H1 (cell line): ENCODE measurements at regions not wholly inside any gene's neighbourhood (a gene's known extent, or its start where the extent isn't known, plus 50 kb on each side); places are given as distances from the start of the nearest gene placed in this dataset.

Experiments used
- CTCF ChIA-PET: fragments of 300-600 bp; sonication (Branson Sonifier 250); formaldehyde crosslinking; loops from one replicate; lab custom pipeline; 2021; ENCODE audit not compliant: partially characterized antibody; lab: Charles Lee
- POLR2A ChIA-PET: fragments of 300-600 bp; sonication (Branson Sonifier 250); formaldehyde crosslinking; loops from one replicate; lab custom pipeline; 2021; ENCODE audit warnings: inconsistent platforms; ENCODE audit not compliant: partially characterized antibody; lab: Charles Lee
- DNase-seq, 2 experiments: peaks; one replicate each; pipeline versions ENCODE4 v3.0.0 to v3.0.0-alpha.2; 2010 to 2022; ENCODE audit warnings: low spot score in 2 of 2, low read depth in 1 of 2, mixed read lengths in 1 of 2
- FAIRE-seq: peaks from 2 replicates; lab custom pipeline; 2011; peaks lifted over from hg19 to GRCh38; lab: Jason Lieb, UNC
- H2AFZ ChIP-seq: 2 replicates; pipeline ENCODE4 v1.8.1; 2012; ENCODE audit warnings: low read length, inconsistent platforms
- H2AK5ac ChIP-seq: 2 replicates; pipeline ENCODE4 v1.6.1; 2013; ENCODE audit warnings: low read depth, low read length
- H2BK120ac ChIP-seq: replicated peaks from 2 replicates; pipeline ENCODE3; 2013; ENCODE audit warnings: low read depth, low read length, inconsistent platforms
- H2BK12ac ChIP-seq: 2 replicates; pipeline ENCODE4 v1.6.1; 2013; ENCODE audit warnings: low read depth, low read length
- H2BK15ac ChIP-seq: 2 replicates; pipeline ENCODE4 v1.6.1; 2013; ENCODE audit warnings: low read length
- H2BK20ac ChIP-seq: 2 replicates; pipeline ENCODE4 v1.6.1; 2013; ENCODE audit warnings: low read length
- H2BK5ac ChIP-seq: 2 replicates; pipeline ENCODE4 v1.6.1; 2013; ENCODE audit warnings: low read depth, low read length
- H3K14ac ChIP-seq: 2 replicates; pipeline ENCODE4 v1.6.1; 2013; ENCODE audit warnings: inconsistent platforms; ENCODE audit not compliant: insufficient read length
- H3K18ac ChIP-seq: 2 replicates; pipeline ENCODE4 v1.6.1; 2013; ENCODE audit warnings: low read length; ENCODE audit errors: extremely low read depth
- H3K23ac ChIP-seq: 2 replicates; pipeline ENCODE4 v1.6.1; 2013; ENCODE audit warnings: inconsistent platforms; ENCODE audit not compliant: insufficient read length
- H3K23me2 ChIP-seq: 2 replicates; pipeline ENCODE4 v1.6.1; 2013; ENCODE audit warnings: low read depth, low read length
- H3K27ac ChIP-seq: 2 replicates; pipeline ENCODE4 v1.6.1; 2011; ENCODE audit warnings: low read depth, low read length, inconsistent platforms
- H3K27me3 ChIP-seq, 4 experiments: replicated peaks in 1 of 4; 1 replicate in 1 of 4; 2 replicates in 3 of 4; pipeline versions ENCODE4 v1.6.1 to v1.8.1; 2011 to 2013; ENCODE audit warnings: low read length in 3 of 4, mild to moderate bottlenecking in 3 of 4, inconsistent platforms in 2 of 4, mixed read lengths in 2 of 4, moderate library complexity in 1 of 4; ENCODE audit not compliant: control insufficient read depth in 3 of 4, insufficient read depth in 3 of 4; ENCODE audit errors: extremely low read depth in 1 of 4
- H3K36me3 ChIP-seq, 4 experiments: 2 replicates each; pipeline versions ENCODE4 v1.6.1 to v1.8.1; 2011 to 2013; ENCODE audit warnings: mild to moderate bottlenecking in 4 of 4, low read length in 3 of 4, moderate library complexity in 2 of 4, control low read depth in 1 of 4, inconsistent platforms in 1 of 4; ENCODE audit not compliant: insufficient read depth in 4 of 4, control insufficient read depth in 2 of 4
- H3K4ac ChIP-seq: replicated peaks from 2 replicates; pipeline ENCODE3; 2013; ENCODE audit warnings: low read length, low read depth, mixed read lengths, inconsistent platforms; ENCODE audit not compliant: insufficient read length
- H3K4me1 ChIP-seq, 4 experiments: replicated peaks in 1 of 4; 1 replicate in 1 of 4; 2 replicates in 3 of 4; pipeline versions ENCODE4 v1.6.1 to v1.8.1; 2011 to 2013; ENCODE audit warnings: low read length in 3 of 4, inconsistent platforms in 2 of 4, mixed read lengths in 1 of 4; ENCODE audit not compliant: insufficient read depth in 4 of 4, control insufficient read depth in 3 of 4
- H3K4me2 ChIP-seq, 2 experiments: 2 replicates each; pipeline versions ENCODE4 v1.6.1 to v1.8.1; 2011 to 2013; ENCODE audit warnings: low read depth in 2 of 2, low read length in 2 of 2, control low read depth in 1 of 2, inconsistent platforms in 1 of 2, mild to moderate bottlenecking in 1 of 2; ENCODE audit not compliant: insufficient read depth in 1 of 2
- H3K4me3 ChIP-seq, 4 experiments: fragments of 200-600, 300-600 bp in 1 of 4; sonication (generic), shearing (Covaris generic), sonication (Bioruptor Twin) in 1 of 4; 2 replicates each; pipeline versions ENCODE4 v1.5.1 to v1.8.1; 2011 to 2016; ENCODE audit warnings: low read length in 4 of 4, low read depth in 3 of 4, control low read depth in 2 of 4, inconsistent platforms in 2 of 4, mild to moderate bottlenecking in 2 of 4, mixed read lengths in 1 of 4, moderate library complexity in 1 of 4; ENCODE audit not compliant: insufficient read depth in 2 of 4; ENCODE audit errors: extremely low read depth in 1 of 4
- H3K56ac ChIP-seq: replicated peaks from 2 replicates; pipeline ENCODE3; 2013; ENCODE audit warnings: low read depth, mild to moderate bottlenecking, mixed read lengths, low read length, inconsistent platforms; ENCODE audit not compliant: insufficient read length
- H3K79me1 ChIP-seq: 2 replicates; pipeline ENCODE4 v1.6.1; 2013; ENCODE audit warnings: low read depth, low read length, control low read depth
- H3K79me2 ChIP-seq, 2 experiments: 2 replicates each; pipeline versions ENCODE4 v1.6.1 to v1.8.1; 2012 to 2013; ENCODE audit warnings: low read length in 2 of 2, mild to moderate bottlenecking in 2 of 2, inconsistent platforms in 1 of 2; ENCODE audit not compliant: insufficient read depth in 2 of 2, control insufficient read depth in 1 of 2
- H3K9ac ChIP-seq, 4 experiments: replicated peaks in 1 of 4; 1 replicate in 1 of 4; 2 replicates in 3 of 4; pipeline versions ENCODE4 v1.6.1 to v1.8.1; 2011 to 2013; ENCODE audit warnings: low read depth in 3 of 4, low read length in 3 of 4, control low read depth in 2 of 4, mild to moderate bottlenecking in 2 of 4, moderate library complexity in 2 of 4, inconsistent platforms in 1 of 4; ENCODE audit errors: extremely low read depth in 1 of 4
- H3K9me3 ChIP-seq, 2 experiments: 2 replicates each; pipeline versions ENCODE4 v1.6.1 to v1.8.1; 2012 to 2013; ENCODE audit warnings: mild to moderate bottlenecking in 2 of 2, moderate library complexity in 2 of 2, control low read depth in 1 of 2, inconsistent platforms in 1 of 2, low read depth in 1 of 2, low read length in 1 of 2, mixed read lengths in 1 of 2; ENCODE audit not compliant: insufficient read depth in 2 of 2
- H4K20me1 ChIP-seq, 2 experiments: replicated peaks in 1 of 2; 2 replicates each; pipeline versions ENCODE3 to v1.8.1; 2011 to 2013; ENCODE audit warnings: inconsistent platforms in 2 of 2, low read length in 2 of 2, mild to moderate bottlenecking in 1 of 2; ENCODE audit not compliant: insufficient read depth in 2 of 2, control insufficient read depth in 1 of 2
- H4K5ac ChIP-seq: 2 replicates; pipeline ENCODE4 v1.6.1; 2013; ENCODE audit warnings: low read length, low read depth, mixed read lengths, inconsistent platforms; ENCODE audit not compliant: insufficient read length
- H4K8ac ChIP-seq: 2 replicates; pipeline ENCODE4 v1.8.0; 2013; ENCODE audit warnings: mild to moderate bottlenecking, moderate library complexity, low read length, inconsistent platforms; ENCODE audit not compliant: insufficient read depth; ENCODE audit errors: extremely low read depth
- H4K91ac ChIP-seq: replicated peaks from 2 replicates; pipeline ENCODE3; 2013; ENCODE audit warnings: low read length, mixed read lengths, inconsistent platforms; ENCODE audit not compliant: insufficient read length
- RBBP5 ChIP-seq: IDR thresholded peaks from 2 replicates; pipeline ENCODE4 v1.7.1; 2012; ENCODE audit warnings: low read depth, mild to moderate bottlenecking, inconsistent platforms, low read length, moderate library complexity, borderline replicate concordance
- TAF7 ChIP-seq: optimal IDR thresholded peaks from 2 replicates; pipeline ENCODE3; 2011; ENCODE audit warnings: low read depth, mild to moderate bottlenecking, inconsistent platforms, low read length, moderate library complexity, borderline replicate concordance
- TBP ChIP-seq: IDR thresholded peaks from 2 replicates; pipeline ENCODE4 v1.6.1; 2011; ENCODE audit warnings: low read depth, low read length, improper control_type of control experiment
- WGBS, 2 experiments: shearing (Covaris generic) in 1 of 2; methylation state at CpG; one replicate each; pipeline versions ENCODE4 v1.1.6 to v1.1.7; 2013 to 2015; ENCODE audit warnings: low lambda C conversion rate in 2 of 2, mixed read lengths in 2 of 2, inconsistent platforms in 1 of 2, low coverage in 1 of 2, missing lambda C conversion rate in 1 of 2; ENCODE audit not compliant: insufficient replicate concordance in 2 of 2, insufficient coverage in 1 of 2, insufficient read length in 1 of 2; ENCODE audit errors: extremely low coverage in 1 of 2, missing lambda C conversion rate in 1 of 2; 5-methylcytosine and 5-hydroxymethylcytosine counted together

GRCh38 chr4:123559955-123560871, 163.6 kb downstream of the SPRY1 start:
- Histone ChIP-seq H4K20me1 (no peaks in the 10 kb centered on the region), H2BK120ac (no peak overlapping the region), H3K4ac (no peak overlapping the region), H3K36me3 (no peaks in the 10 kb centered on the region), H3K23ac (no peak overlapping the region), H2AFZ (no peak overlapping the region), H2BK20ac (no peak overlapping the region), H3K23me2 (no peaks in the 10 kb centered on the region), H3K79me1 (no peaks in the 10 kb centered on the region), H2BK12ac (no peak overlapping the region), H4K5ac (no peak overlapping the region), H2BK5ac (no peak overlapping the region), H2BK15ac (no peak overlapping the region), H3K4me2 (no peak overlapping the region), H3K14ac (no peak overlapping the region), H3K79me2 (no peaks in the 10 kb centered on the region), H3K27me3 (no peaks in the 10 kb centered on the region), H3K18ac (no peak overlapping the region), H3K9me3 (no peaks in the 10 kb centered on the region), H3K9ac (no peak overlapping the region), H3K27ac (no peak overlapping the region), H3K4me3 (no peak overlapping the region), H2AK5ac (no peak overlapping the region), H3K4me1 (peaks cover 3 to 8% (median 5%) of the 10 kb centered on the region in 4 experiments; a peak in 5 of 7 replicates), H3K56ac (no peak overlapping the region), H4K8ac (no peak overlapping the region), H4K91ac (no peak overlapping the region)
- WGBS, 2 experiments, result 82% methylated on average over 7 of the region's 7 CpGs; no CpG with 5 or more reads in 1 of the 2 experiments
- TF ChIP-seq TAF7 (no peak), RBBP5 (no peak), TBP (no peak)
- DNase-seq (no peak), FAIRE-seq (no peak)
- ChIA-PET POLR2A (no interaction called here), CTCF (no interaction called here)
